ENCODE measurements at regions not wholly inside any gene's neighbourhood (a gene's known extent, or its start where the extent isn't known, plus 50 kb on each side); places are given as distances from the start of the nearest gene placed in this dataset.
A peak's percentile ranks its signal among the peaks of the same experiment; 100 is the strongest.

GRCh38 chr11:86749821-86750401 lies 50.4 kb upstream of the PRSS23 start:
- Mint-ChIP-seq H3K4me3 (no peak overlapping the region), H3K4me1 (ENCODE audit: low read depth) (no peaks in the 10 kb centered on the region), H3K36me3 (ENCODE audit: low read depth) (no peaks in the 10 kb centered on the region), H3K27me3 (ENCODE audit: low read depth) (peaks cover 4% of the 10 kb centered on the region), H3K27ac (no peak overlapping the region), H3K9me3 (no peaks in the 10 kb centered on the region)
- DNase-seq (ENCODE audit: low spot score): no peak

GRCh38 chr11:86749376-86749775 lies 51.0 kb upstream of the PRSS23 start:
- no peaks in the 10 kb centered on the region for H3K4me1 Mint-ChIP-seq (ENCODE audit: low read depth)
- DNase-seq (ENCODE audit: low spot score): no peak
- no peak overlapping the region for H3K4me3 Mint-ChIP-seq
- H3K9me3 Mint-ChIP-seq: no peaks in the 10 kb centered on the region
- H3K36me3 Mint-ChIP-seq (ENCODE audit: low read depth): no peaks in the 10 kb centered on the region
- H3K27me3 Mint-ChIP-seq (ENCODE audit: low read depth): peaks cover 4% of the 10 kb centered on the region
- no peak overlapping the region for H3K27ac Mint-ChIP-seq

- Mint-ChIP-seq H3K27me3 (ENCODE audit: low read depth) (peaks cover 2% of the 10 kb centered on the region), H3K4me3 (no peak overlapping the region), H3K4me1 (ENCODE audit: low read depth) (peaks cover 3% of the 10 kb centered on the region), H3K27ac (no peak overlapping the region), H3K9me3 (no peaks in the 10 kb centered on the region), H3K36me3 (ENCODE audit: low read depth) (no peaks in the 10 kb centered on the region)
- no peak for DNase-seq (ENCODE audit: low spot score)
Observed at GRCh38 chr11:86748296-86748695, 52.0 kb upstream of the PRSS23 start.

GRCh38 chr11:86747801-86748200 lies 52.5 kb upstream of the PRSS23 start:
- H3K9me3 Mint-ChIP-seq: no peaks in the 10 kb centered on the region
- H3K27ac Mint-ChIP-seq: no peak overlapping the region
- H3K4me1 Mint-ChIP-seq (ENCODE audit: low read depth): peaks cover 3% of the 10 kb centered on the region
- DNase-seq (ENCODE audit: low spot score): no peak
- peaks cover 2% of the 10 kb centered on the region for H3K27me3 Mint-ChIP-seq (ENCODE audit: low read depth)
- no peak overlapping the region for H3K4me3 Mint-ChIP-seq
- H3K36me3 Mint-ChIP-seq (ENCODE audit: low read depth): no peaks in the 10 kb centered on the region

DNA sequence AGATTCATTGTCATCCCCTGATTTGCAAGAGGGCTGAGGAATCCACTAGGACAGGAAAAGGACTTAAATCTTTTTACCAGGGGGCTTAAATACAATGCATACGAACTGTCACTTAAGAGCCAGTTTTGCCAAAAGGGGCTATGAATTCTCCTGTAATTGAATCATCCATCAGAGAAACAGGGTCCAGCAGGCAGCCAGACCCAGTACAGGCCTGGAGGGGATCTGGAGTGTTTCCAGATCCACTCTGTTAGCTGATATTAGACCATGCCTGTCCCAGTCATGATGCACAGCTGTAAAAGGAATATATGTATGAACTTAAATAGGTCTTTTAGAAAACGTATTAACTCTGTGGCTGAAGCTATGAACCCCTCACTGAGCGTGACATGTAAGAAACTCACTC lies 53.8 kb upstream of the PRSS23 start:
- no peak for DNase-seq (ENCODE audit: low spot score)
- Mint-ChIP-seq H3K4me3 (no peak overlapping the region), H3K4me1 (ENCODE audit: low read depth) (peaks cover 3% of the 10 kb centered on the region), H3K27ac (no peak overlapping the region), H3K36me3 (ENCODE audit: low read depth) (no peaks in the 10 kb centered on the region), H3K9me3 (no peaks in the 10 kb centered on the region), H3K27me3 (ENCODE audit: low read depth) (peaks cover 2% of the 10 kb centered on the region)

DNA sequence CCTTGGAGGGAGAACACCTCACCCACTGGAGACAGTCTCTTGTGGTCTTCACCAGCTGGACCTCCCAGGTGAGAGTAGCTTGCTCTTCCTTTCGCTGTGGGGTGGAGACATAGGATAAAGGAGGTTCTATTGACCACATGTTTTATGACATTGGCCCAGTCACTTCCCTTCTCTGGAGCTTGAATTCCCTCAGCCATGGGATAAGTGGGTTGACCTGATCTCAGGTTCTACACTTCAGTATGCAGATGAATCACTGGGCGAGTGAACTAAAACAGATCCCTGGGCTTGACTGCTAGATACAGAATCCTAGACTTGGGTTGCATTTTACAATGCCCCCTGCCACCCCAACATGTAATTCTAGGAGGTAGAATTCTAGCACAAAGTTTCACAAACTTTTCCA lies 54.8 kb upstream of the PRSS23 start:
- Mint-ChIP-seq H3K4me1 (ENCODE audit: low read depth) (peaks cover 3% of the 10 kb centered on the region), H3K27ac (no peak overlapping the region), H3K36me3 (ENCODE audit: low read depth) (no peaks in the 10 kb centered on the region), H3K9me3 (no peaks in the 10 kb centered on the region), H3K27me3 (ENCODE audit: low read depth) (no peaks in the 10 kb centered on the region), H3K4me3 (no peak overlapping the region)
- no peak for DNase-seq (ENCODE audit: low spot score)

DNA sequence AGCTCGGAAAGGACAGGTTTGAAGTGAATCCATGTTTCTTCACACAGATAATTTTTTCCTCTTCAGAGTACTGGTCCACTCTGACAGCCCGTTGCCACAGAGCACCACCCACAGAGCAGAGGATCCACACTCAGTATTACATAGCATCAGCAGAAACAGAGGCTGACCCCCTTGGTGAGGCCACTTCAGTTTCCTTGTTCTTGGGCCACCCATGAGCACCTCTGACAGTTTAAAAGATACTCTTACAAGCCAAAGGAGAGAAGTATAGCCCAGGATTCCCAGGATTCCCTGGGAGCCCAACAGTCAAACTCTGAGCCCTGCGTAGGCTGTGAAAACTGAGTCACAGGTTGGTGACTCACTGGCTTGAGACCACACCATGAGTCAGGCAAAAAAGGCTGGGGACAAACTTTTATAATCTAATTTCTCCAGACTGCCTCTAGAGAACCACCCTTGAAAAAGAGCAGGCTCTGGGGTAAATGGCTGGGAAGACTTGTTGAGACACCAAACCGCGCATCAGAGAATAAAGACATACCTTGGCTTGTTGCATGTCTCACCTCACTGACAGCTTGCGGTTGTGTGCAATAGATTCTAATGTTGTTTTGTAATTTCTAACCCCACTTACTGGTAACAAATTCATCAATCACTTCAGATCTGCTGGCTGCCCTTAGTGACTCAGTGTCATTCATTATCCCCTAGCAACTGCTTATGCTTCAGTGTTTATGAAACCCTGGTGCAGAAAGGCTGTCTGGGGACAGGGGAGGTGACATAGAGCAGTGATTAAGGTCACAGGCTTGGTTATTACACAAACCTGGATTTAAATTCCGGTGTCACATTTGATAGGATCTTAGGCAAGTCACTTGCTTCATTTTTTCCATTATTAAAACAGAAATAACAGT lies 56.9 kb upstream of the PRSS23 start:
- no peaks in the 10 kb centered on the region for H3K9me3 Mint-ChIP-seq
- no peak overlapping the region for H3K27ac Mint-ChIP-seq
- no peak overlapping the region for H3K4me3 Mint-ChIP-seq
- H3K27me3 Mint-ChIP-seq (ENCODE audit: low read depth): no peaks in the 10 kb centered on the region
- peak; percentile 75 for DNase-seq (ENCODE audit: low spot score)
- H3K4me1 Mint-ChIP-seq (ENCODE audit: low read depth): peaks cover 3% of the 10 kb centered on the region
- H3K36me3 Mint-ChIP-seq (ENCODE audit: low read depth): no peaks in the 10 kb centered on the region

GRCh38 chr11:86741839-86742805 lies 58.2 kb upstream of the PRSS23 start:
- Mint-ChIP-seq H3K36me3 (ENCODE audit: low read depth) (no peaks in the 10 kb centered on the region), H3K27me3 (ENCODE audit: low read depth) (no peaks in the 10 kb centered on the region), H3K27ac (no peak overlapping the region), H3K9me3 (no peaks in the 10 kb centered on the region), H3K4me1 (ENCODE audit: low read depth) (peaks cover 3% of the 10 kb centered on the region), H3K4me3 (no peak overlapping the region)
- DNase-seq (ENCODE audit: low spot score): no peak

- H3K4me3 Mint-ChIP-seq: no peak overlapping the region
- H3K4me1 Mint-ChIP-seq (ENCODE audit: low read depth): peaks cover 3% of the 10 kb centered on the region
- H3K36me3 Mint-ChIP-seq (ENCODE audit: low read depth): no peaks in the 10 kb centered on the region
- H3K9me3 Mint-ChIP-seq: no peaks in the 10 kb centered on the region
- no peak overlapping the region for H3K27ac Mint-ChIP-seq
- no peak for DNase-seq (ENCODE audit: low spot score)
- H3K27me3 Mint-ChIP-seq (ENCODE audit: low read depth): no peaks in the 10 kb centered on the region
Observed at GRCh38 chr11:86741484-86741835, 58.9 kb upstream of the PRSS23 start.

DNA sequence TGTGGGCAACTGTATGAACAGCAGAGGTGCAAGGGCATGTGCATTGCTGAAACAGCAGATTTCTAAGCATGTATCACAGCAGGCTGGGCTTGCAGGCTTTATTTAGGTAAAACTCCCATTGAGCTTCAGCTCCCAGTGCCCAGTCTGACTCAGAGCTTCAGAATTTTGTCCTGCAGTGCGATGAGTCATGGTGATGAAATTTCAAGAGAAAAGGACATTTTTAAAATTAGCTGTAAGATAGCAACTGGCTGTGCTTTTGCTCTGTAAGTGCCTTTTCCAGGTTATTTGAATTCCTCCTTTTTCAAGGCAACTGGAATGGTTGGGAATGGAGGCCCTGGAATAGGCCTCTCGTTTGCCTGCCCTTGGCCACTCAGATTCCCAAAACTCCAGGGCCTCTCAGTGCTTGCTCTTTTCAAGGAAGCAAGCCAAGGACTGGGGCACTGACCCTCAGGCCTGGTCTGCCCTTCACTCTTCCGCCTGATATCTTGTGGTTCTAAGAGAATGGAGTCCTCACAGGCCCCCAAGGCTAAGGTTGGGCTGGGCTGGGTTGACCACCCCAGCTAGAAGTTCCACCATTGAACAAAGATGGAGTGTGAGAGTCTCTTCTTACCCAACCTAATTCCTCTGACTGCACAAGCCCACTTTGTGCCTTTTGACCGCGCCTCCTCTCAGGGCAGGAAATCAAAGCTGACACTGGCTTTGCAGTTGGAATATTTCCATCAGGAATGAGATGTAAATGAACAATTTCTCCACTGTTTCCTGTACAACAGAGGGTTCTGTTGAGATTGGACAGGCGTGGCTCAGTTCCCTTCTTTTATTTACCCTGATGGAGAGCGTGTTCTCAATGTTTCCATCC lies 59.5 kb upstream of the PRSS23 start:
- H3K27ac Mint-ChIP-seq: no peak overlapping the region
- DNase-seq (ENCODE audit: low spot score): peak; percentile 41
- no peaks in the 10 kb centered on the region for H3K9me3 Mint-ChIP-seq
- H3K4me3 Mint-ChIP-seq: no peak overlapping the region
- no peaks in the 10 kb centered on the region for H3K27me3 Mint-ChIP-seq (ENCODE audit: low read depth)
- H3K4me1 Mint-ChIP-seq (ENCODE audit: low read depth): peaks cover 3% of the 10 kb centered on the region
- no peaks in the 10 kb centered on the region for H3K36me3 Mint-ChIP-seq (ENCODE audit: low read depth)

DNA sequence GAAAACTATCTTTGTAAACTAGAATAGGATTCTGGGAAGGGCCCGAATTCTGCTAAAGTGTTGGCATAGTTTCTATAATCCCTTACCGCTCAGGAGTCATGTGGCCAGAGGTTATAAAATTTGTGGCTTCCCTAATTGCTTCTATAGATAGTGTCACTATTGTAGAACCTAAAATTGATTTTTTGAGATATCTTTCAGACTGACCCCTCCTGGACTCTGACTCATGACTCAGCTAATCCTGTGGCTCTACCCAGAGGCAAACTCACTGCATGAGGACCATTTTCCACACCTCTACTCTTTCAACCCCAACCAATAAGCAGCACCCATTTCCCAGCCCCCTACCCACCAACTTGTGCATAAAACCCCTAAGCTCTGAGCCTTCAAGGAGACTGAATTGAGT lies 61.8 kb upstream of the PRSS23 start:
- no peaks in the 10 kb centered on the region for H3K36me3 Mint-ChIP-seq (ENCODE audit: low read depth)
- H3K27me3 Mint-ChIP-seq (ENCODE audit: low read depth): no peaks in the 10 kb centered on the region
- no peak overlapping the region for H3K27ac Mint-ChIP-seq
- no peak for DNase-seq (ENCODE audit: low spot score)
- no peaks in the 10 kb centered on the region for H3K4me1 Mint-ChIP-seq (ENCODE audit: low read depth)
- no peaks in the 10 kb centered on the region for H3K9me3 Mint-ChIP-seq
- H3K4me3 Mint-ChIP-seq: no peak overlapping the region

DNA sequence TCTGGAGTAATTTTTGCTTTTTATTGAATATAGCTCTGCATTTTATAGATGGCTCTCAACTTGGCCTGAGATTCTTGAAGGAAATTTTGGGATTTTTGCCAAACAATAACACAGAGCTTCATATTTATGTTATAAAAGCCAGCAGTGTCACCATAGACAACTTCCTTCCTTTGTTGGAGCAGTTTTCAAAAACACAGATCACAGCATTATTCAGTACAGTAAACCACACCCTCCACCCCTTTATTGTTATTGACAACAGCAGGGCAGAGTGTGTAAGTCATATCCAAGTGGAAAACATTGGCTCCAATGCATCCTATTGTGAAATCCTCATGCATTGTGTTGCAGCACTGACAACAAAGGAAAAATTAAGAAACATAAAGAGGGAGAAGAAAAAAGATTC lies 62.6 kb upstream of the PRSS23 start:
- no peak for DNase-seq (ENCODE audit: low spot score)
- no peak overlapping the region for H3K4me3 Mint-ChIP-seq
- H3K36me3 Mint-ChIP-seq (ENCODE audit: low read depth): no peaks in the 10 kb centered on the region
- H3K27ac Mint-ChIP-seq: no peak overlapping the region
- no peaks in the 10 kb centered on the region for H3K4me1 Mint-ChIP-seq (ENCODE audit: low read depth)
- no peaks in the 10 kb centered on the region for H3K27me3 Mint-ChIP-seq (ENCODE audit: low read depth)
- H3K9me3 Mint-ChIP-seq: no peaks in the 10 kb centered on the region

DNA sequence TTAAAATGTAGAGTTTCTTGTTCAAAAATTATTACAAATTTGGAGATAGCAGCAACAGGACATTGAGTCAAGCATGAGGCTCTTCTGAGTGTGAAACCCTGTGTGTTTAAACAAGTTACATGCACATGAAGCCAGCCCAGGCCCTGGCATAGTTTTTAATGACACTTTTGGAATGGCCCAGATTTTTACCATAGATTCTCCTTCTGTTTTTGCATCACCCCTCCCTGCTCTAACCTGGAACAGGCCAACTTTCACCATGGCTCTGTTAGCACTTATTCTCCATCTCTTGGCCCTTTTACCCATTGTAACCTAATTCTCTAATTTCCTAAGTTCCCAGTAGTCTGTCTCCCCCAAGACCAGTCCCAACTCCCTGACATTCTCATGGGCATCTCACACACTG lies 63.1 kb upstream of the PRSS23 start:
- no peak overlapping the region for H3K4me3 Mint-ChIP-seq
- no peak for DNase-seq (ENCODE audit: low spot score)
- H3K4me1 Mint-ChIP-seq (ENCODE audit: low read depth): no peaks in the 10 kb centered on the region
- no peak overlapping the region for H3K27ac Mint-ChIP-seq
- H3K9me3 Mint-ChIP-seq: no peaks in the 10 kb centered on the region
- no peaks in the 10 kb centered on the region for H3K27me3 Mint-ChIP-seq (ENCODE audit: low read depth)
- no peaks in the 10 kb centered on the region for H3K36me3 Mint-ChIP-seq (ENCODE audit: low read depth)

Data from T-helper 2 cell treated with Interferon-gamma antibody and Interleukin-4, amounts not matched to agents 5 μg/mL and 100 μg/mL, for 36 hours (primary cell).